Ascending aorta (tissue), 2 donors: ENCODE measurements at regions not wholly inside any gene's neighbourhood (a gene's known extent, or its start where the extent isn't known, plus 50 kb on each side); places are given as distances from the start of the nearest gene placed in this dataset.

Source experiments
- DNase-seq, 2 donors: peaks; one replicate each; pipeline ENCODE4 v3.0.0-alpha.2; 2019; ENCODE audit warnings: low spot score in 2 of 2
- H3K27ac ChIP-seq, 2 donors: fragments of 200-600 bp; sonication (generic); one replicate each; pipeline ENCODE4 v1.5.1; 2016 to 2017; ENCODE audit warnings: mild to moderate bottlenecking in 1 of 2
- H3K27me3 ChIP-seq: fragments of 200-600 bp; sonication (generic); one replicate; pipeline ENCODE4 v1.5.1; 2017
- H3K36me3 ChIP-seq, 2 donors: fragments of 200-600 bp; sonication (generic); one replicate each; pipeline ENCODE4 v1.5.1; 2016
- H3K4me1 ChIP-seq, 2 donors: fragments of 200-600 bp; sonication (generic); one replicate each; pipeline ENCODE4 v1.5.1; 2016 to 2017; ENCODE audit warnings: mild to moderate bottlenecking in 1 of 2
- H3K4me3 ChIP-seq, 2 donors: fragments of 200-600 bp; sonication (generic); one replicate each; pipeline ENCODE4 v1.5.1; 2016 to 2017; ENCODE audit warnings: mild to moderate bottlenecking in 1 of 2
- H3K9me3 ChIP-seq, 2 donors: fragments of 200-600 bp; sonication (generic); one replicate each; pipeline ENCODE4 v1.5.1; 2016
- CTCF ChIP-seq, 3 experiments: fragments of 200-600 bp in 2 of 3; fragments of 450-650 bp in 1 of 3; sonication (generic) in 2 of 3; IDR thresholded peaks; one replicate each; pipeline ENCODE4 v1.5.1; 2016 to 2019; ENCODE audit warnings: antibody characterized with exemption in 3 of 3, mild to moderate bottlenecking in 1 of 3, moderate library complexity in 1 of 3
- intact Hi-C: fragments of 100-400 bp; cut with DNase I; formaldehyde crosslinking; loops from one replicate; pipeline ENCODE4 v1.15.1; 2023

GRCh38 chr10:64523065-64523759 lies 1002.0 kb downstream of the REEP3 start:
- intact Hi-C loops: no loop called here
- Histone ChIP-seq H3K27me3 (no peaks in the 10 kb centered on the region), H3K9me3 (no peaks in the 10 kb centered on the region), H3K36me3 (no peaks in the 10 kb centered on the region), H3K4me1 (no peaks in the 10 kb centered on the region), H3K4me3 (no peak overlapping the region), H3K27ac (no peak overlapping the region)
- no peak for TF ChIP-seq CTCF (IDR thresholded peaks at IDR 0.05)
- DNase-seq: no peak

GRCh38 chr10:64528294-64529002 lies 1007.2 kb downstream of the REEP3 start:
- no peak overlapping the region for H3K27ac ChIP-seq
- H3K27me3 ChIP-seq: no peaks in the 10 kb centered on the region
- intact Hi-C loops: no loop called here
- no peak for DNase-seq
- H3K9me3 ChIP-seq: no peaks in the 10 kb centered on the region
- no peak for TF ChIP-seq CTCF (IDR thresholded peaks at IDR 0.05)
- H3K4me3 ChIP-seq: no peak overlapping the region
- no peaks in the 10 kb centered on the region for H3K36me3 ChIP-seq
- H3K4me1 ChIP-seq: no peaks in the 10 kb centered on the region

GRCh38 chr10:64529003-64529350 lies 1007.8 kb downstream of the REEP3 start:
- TF ChIP-seq CTCF (IDR thresholded peaks at IDR 0.05): no peak

GRCh38 chr10:64534616-64535015 lies 1013.4 kb downstream of the REEP3 start:
- no peaks in the 10 kb centered on the region for H3K9me3 ChIP-seq
- no peaks in the 10 kb centered on the region for H3K36me3 ChIP-seq
- DNase-seq: no peak
- H3K27ac ChIP-seq: no peak overlapping the region
- H3K4me1 ChIP-seq: no peaks in the 10 kb centered on the region
- TF ChIP-seq CTCF (IDR thresholded peaks at IDR 0.05): no peak
- intact Hi-C loops: no loop called here
- H3K27me3 ChIP-seq: no peaks in the 10 kb centered on the region
- no peak overlapping the region for H3K4me3 ChIP-seq

More at GRCh38 chr10:64529003-64529350, 1007.8 kb downstream of the REEP3 start:
- Histone ChIP-seq H3K36me3 (no peaks in the 10 kb centered on the region), H3K27me3 (no peaks in the 10 kb centered on the region), H3K27ac (no peak overlapping the region), H3K4me1 (no peaks in the 10 kb centered on the region), H3K9me3 (no peaks in the 10 kb centered on the region), H3K4me3 (no peak overlapping the region)
- no peak for DNase-seq
- intact Hi-C loops: no loop called here

- no peaks in the 10 kb centered on the region for H3K4me1 ChIP-seq
- no peaks in the 10 kb centered on the region for H3K27me3 ChIP-seq
- DNase-seq: no peak
- intact Hi-C loops: no loop called here
- no peaks in the 10 kb centered on the region for H3K9me3 ChIP-seq
- no peak overlapping the region for H3K27ac ChIP-seq
- H3K4me3 ChIP-seq: no peak overlapping the region
- no peak for TF ChIP-seq CTCF (IDR thresholded peaks at IDR 0.05)
- H3K36me3 ChIP-seq: no peaks in the 10 kb centered on the region
Measured at GRCh38 chr10:64535131-64535867, 1014.1 kb downstream of the REEP3 start.
